Hepatocyte (in vitro differentiated cells): ENCODE measurements at regions not wholly inside any gene's neighbourhood (a gene's known extent, or its start where the extent isn't known, plus 50 kb on each side); places are given as distances from the start of the nearest gene placed in this dataset.

ENCODE experiments used
- EZH2 ChIP-seq: fragments of 200-600 bp; sonication (generic); IDR thresholded peaks from 2 replicates; pipeline ENCODE4 v1.6.1; 2016; ENCODE audit warnings: antibody characterized with exemption, mild to moderate bottlenecking, borderline replicate concordance
- TF ChIP-seq, protein P1 (sequence below): fragments of 200-600 bp; sonication (generic); IDR thresholded peaks from 2 replicates; pipeline ENCODE4 v1.5.1; 2016; ENCODE audit warnings: antibody characterized with exemption, mild to moderate bottlenecking; ENCODE audit not compliant: poor library complexity

DNA sequence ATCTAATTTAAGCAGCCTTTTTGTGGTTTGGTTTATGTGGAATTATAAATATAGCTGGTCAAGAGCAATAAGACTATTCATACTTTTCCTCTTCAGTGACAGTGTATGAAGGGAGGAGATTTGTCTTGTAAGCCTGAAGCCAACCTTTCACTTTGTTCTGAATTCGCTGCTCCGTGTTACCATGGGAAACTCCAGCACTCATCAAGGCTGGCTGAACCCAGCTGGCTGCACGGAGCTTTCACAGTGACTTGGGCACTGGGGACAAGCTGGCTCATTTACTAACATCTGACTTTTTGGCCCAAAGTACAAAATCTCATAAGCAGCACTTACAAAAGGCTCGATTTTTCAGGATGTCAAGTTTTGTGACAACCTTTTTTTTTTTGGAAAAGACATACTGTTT, 120.4 kb upstream of the GRIA4 start:
- TF ChIP-seq, protein P1, sequence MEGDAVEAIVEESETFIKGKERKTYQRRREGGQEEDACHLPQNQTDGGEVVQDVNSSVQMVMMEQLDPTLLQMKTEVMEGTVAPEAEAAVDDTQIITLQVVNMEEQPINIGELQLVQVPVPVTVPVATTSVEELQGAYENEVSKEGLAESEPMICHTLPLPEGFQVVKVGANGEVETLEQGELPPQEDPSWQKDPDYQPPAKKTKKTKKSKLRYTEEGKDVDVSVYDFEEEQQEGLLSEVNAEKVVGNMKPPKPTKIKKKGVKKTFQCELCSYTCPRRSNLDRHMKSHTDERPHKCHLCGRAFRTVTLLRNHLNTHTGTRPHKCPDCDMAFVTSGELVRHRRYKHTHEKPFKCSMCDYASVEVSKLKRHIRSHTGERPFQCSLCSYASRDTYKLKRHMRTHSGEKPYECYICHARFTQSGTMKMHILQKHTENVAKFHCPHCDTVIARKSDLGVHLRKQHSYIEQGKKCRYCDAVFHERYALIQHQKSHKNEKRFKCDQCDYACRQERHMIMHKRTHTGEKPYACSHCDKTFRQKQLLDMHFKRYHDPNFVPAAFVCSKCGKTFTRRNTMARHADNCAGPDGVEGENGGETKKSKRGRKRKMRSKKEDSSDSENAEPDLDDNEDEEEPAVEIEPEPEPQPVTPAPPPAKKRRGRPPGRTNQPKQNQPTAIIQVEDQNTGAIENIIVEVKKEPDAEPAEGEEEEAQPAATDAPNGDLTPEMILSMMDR: no peak
- TF ChIP-seq EZH2: no peak
